GM19043 (cell line): ENCODE measurements at regions not wholly inside any gene's neighbourhood (a gene's known extent, or its start where the extent isn't known, plus 50 kb on each side); places are given as distances from the start of the nearest gene placed in this dataset.

Experiments
- ATAC-seq: cut with Tn5 transposase; IDR thresholded peaks from one replicate; pipeline ENCODE4 v1.9.1; 2021; ENCODE audit warnings: low read depth; ENCODE audit not compliant: unreplicated experiment

GRCh38 chr12:17810399-17810798 is 279.6 kb downstream of the RERGL start:
- no peak for ATAC-seq

DNA sequence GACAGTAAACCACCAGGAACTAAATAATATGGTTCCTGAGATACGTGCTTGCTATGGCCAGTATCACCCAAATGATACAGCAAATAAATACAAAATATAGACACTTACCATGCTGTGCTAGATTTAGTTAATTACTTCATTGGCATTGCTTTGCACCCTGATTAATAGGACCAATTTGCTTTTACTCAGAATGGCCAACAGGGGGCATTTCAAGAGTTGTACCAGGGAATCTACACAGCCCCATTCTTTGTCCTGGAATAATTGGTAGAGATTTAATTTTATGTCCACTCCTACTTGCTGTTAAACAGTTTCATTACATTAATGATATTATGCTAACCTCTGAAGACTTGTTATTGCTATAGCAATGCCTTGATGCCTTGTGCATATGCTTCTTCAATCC is 280.8 kb downstream of the RERGL start:
- ATAC-seq: no peak

DNA sequence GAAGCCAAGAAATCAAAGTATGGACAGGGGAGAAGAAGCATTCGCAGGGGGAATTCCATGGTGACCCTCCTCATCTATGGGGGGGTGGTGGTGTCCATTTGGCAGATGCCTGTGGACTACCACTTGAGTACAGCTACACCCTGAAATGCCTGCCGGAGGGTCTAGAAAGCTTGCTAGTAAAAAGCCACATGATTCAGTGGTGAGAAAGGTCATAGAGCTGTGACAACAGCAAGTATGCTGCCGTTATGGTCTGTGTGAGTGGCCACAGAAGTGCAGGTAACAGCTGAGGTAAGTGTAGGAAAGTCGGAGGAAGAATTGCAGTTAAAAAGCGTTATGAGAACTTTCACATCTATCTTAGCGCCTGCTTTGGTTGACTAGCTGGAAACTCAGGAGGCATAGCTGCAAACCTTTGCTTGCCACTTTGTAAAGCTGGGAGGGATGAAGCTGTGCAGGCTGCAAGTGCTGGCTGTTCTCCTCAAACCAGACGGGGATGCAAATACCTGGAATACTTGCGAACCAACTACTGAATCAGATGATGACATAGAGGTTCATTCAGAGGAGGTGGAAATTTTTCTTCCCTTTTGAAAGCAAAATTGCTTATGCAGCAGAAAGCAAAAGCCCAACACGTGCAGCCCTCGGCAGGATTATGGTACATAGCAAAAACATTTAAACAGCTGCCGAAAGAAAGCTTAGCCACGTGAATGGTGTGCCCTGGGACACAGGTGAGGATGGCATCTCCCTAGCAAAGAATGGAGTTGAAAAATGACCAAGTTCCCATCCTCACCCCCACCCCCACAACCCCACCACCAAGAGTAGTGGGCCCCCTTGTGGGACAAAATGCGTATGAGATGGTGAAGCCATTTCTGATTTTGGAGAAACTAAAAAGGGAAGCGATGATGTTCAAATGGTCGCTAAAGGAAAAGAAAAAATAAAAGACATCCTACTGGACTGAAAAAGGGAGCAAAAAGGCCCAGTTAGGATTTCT is 287.0 kb downstream of the RERGL start:
- ATAC-seq: no peak

GRCh38 chr12:17793854-17794253 is 296.1 kb downstream of the RERGL start:
- no peak for ATAC-seq

DNA sequence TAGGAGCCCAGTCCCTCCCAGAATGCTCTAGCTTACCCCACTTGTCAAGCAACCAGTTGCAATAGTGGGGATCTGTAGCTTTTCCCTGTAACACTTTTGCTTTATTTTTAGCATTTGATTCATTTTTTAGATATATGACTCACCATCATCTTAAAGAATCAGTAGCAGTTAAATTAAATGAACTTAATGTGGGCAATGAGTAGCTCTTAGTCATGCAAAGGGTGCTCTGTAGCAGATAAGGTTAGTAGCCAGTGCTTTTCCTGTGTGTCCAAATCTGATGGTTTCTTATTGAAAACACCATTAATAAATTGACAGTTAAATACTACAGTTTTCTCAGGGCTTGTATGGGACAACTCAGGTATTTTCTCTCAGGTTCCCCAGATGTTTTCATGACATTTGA is 311.8 kb downstream of the RERGL start:
- no peak for ATAC-seq

GRCh38 chr12:17763366-17763765 is 326.6 kb downstream of the RERGL start:
- no peak for ATAC-seq

GRCh38 chr12:17759982-17760381 is 330.0 kb downstream of the RERGL start:
- ATAC-seq: no peak
